ENCODE measurements at regions not wholly inside any gene's neighbourhood (a gene's known extent, or its start where the extent isn't known, plus 50 kb on each side); places are given as distances from the start of the nearest gene placed in this dataset.

DNA sequence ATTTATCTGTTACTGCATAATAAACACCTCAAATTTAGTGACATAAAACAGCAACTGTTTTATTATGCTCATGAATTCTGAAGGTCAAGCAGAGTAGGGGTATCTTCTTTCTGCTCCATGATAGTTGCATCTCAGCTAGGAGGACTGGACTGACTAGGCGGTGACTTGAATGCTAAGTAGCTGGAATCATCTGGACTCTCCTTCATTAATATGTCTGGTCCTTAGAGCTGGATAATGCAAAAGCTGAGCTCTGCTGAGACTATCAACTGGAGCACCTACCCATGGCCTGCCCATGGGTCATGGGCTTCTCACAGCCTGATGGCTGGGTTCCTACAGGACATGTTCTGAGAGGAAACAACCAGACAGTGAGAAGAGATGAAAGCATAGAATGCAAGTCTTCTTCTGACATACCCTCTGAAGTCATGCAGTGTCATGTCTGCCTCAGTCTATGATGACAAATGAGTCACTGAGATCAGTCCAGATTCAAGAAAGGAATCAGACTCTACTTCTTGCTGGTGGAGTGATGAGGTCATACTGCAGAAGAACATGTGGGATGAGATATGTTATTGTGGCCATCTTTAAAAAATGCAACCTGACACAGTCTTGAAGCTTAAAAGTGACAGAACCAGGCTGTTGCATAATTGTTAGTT, 174.2 kb upstream of the OSR1 start:
- TF ChIP-seq ZNF140 (tag by site-specific recombination; IDR thresholded peaks at IDR 0.05) (no peak), SETDB1 (IDR thresholded peaks at IDR 0.05; ENCODE audit: insufficient read length, low read length) (no peak), YY1 (tag by site-specific recombination; IDR thresholded peaks at IDR 0.05) (no peak), ZNF37A (tag by site-specific recombination; IDR thresholded peaks at IDR 0.05) (no peak), REPIN1 (tag by site-specific recombination; IDR thresholded peaks at IDR 0.05; ENCODE audit: low read depth) (no peak), ZBTB7A (tag by site-specific recombination; IDR thresholded peaks at IDR 0.05; ENCODE audit: low read depth) (no peak), ZNF202 (tag by site-specific recombination; IDR thresholded peaks at IDR 0.05; ENCODE audit: borderline replicate concordance) (no peak)
- TF ChIP-seq, protein P1, sequence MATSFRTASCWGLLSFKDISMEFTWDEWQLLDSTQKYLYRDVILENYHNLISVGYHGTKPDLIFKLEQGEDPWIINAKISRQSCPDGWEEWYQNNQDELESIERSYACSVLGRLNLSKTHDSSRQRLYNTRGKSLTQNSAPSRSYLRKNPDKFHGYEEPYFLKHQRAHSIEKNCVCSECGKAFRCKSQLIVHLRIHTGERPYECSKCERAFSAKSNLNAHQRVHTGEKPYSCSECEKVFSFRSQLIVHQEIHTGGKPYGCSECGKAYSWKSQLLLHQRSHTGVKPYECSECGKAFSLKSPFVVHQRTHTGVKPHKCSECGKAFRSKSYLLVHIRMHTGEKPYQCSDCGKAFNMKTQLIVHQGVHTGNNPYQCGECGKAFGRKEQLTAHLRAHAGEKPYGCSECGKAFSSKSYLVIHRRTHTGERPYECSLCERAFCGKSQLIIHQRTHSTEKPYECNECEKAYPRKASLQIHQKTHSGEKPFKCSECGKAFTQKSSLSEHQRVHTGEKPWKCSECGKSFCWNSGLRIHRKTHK (tag by site-specific recombination; IDR thresholded peaks at IDR 0.05), result no peak
- TF ChIP-seq, protein P2, sequence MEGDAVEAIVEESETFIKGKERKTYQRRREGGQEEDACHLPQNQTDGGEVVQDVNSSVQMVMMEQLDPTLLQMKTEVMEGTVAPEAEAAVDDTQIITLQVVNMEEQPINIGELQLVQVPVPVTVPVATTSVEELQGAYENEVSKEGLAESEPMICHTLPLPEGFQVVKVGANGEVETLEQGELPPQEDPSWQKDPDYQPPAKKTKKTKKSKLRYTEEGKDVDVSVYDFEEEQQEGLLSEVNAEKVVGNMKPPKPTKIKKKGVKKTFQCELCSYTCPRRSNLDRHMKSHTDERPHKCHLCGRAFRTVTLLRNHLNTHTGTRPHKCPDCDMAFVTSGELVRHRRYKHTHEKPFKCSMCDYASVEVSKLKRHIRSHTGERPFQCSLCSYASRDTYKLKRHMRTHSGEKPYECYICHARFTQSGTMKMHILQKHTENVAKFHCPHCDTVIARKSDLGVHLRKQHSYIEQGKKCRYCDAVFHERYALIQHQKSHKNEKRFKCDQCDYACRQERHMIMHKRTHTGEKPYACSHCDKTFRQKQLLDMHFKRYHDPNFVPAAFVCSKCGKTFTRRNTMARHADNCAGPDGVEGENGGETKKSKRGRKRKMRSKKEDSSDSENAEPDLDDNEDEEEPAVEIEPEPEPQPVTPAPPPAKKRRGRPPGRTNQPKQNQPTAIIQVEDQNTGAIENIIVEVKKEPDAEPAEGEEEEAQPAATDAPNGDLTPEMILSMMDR (tag by site-specific recombination; IDR thresholded peaks at IDR 0.05), result no peak
- TF ChIP-seq, protein P3, sequence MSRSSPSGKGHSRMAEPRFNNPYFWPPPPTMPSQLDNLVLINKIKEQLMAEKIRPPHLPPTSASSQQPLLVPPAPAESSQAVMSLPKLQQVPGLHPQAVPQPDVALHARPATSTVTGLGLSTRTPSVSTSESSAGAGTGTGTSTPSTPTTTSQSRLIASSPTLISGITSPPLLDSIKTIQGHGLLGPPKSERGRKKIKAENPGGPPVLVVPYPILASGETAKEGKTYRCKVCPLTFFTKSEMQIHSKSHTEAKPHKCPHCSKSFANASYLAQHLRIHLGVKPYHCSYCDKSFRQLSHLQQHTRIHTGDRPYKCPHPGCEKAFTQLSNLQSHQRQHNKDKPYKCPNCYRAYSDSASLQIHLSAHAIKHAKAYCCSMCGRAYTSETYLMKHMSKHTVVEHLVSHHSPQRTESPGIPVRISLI (tag by site-specific recombination; IDR thresholded peaks at IDR 0.05), result 0 out of 2 replicates have a peak, but pooled peaks have one; percentile 20
- TF ChIP-seq, protein P4, sequence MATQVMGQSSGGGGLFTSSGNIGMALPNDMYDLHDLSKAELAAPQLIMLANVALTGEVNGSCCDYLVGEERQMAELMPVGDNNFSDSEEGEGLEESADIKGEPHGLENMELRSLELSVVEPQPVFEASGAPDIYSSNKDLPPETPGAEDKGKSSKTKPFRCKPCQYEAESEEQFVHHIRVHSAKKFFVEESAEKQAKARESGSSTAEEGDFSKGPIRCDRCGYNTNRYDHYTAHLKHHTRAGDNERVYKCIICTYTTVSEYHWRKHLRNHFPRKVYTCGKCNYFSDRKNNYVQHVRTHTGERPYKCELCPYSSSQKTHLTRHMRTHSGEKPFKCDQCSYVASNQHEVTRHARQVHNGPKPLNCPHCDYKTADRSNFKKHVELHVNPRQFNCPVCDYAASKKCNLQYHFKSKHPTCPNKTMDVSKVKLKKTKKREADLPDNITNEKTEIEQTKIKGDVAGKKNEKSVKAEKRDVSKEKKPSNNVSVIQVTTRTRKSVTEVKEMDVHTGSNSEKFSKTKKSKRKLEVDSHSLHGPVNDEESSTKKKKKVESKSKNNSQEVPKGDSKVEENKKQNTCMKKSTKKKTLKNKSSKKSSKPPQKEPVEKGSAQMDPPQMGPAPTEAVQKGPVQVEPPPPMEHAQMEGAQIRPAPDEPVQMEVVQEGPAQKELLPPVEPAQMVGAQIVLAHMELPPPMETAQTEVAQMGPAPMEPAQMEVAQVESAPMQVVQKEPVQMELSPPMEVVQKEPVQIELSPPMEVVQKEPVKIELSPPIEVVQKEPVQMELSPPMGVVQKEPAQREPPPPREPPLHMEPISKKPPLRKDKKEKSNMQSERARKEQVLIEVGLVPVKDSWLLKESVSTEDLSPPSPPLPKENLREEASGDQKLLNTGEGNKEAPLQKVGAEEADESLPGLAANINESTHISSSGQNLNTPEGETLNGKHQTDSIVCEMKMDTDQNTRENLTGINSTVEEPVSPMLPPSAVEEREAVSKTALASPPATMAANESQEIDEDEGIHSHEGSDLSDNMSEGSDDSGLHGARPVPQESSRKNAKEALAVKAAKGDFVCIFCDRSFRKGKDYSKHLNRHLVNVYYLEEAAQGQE (tag by site-specific recombination; IDR thresholded peaks at IDR 0.05), result no peak
- TF ChIP-seq, protein P5, sequence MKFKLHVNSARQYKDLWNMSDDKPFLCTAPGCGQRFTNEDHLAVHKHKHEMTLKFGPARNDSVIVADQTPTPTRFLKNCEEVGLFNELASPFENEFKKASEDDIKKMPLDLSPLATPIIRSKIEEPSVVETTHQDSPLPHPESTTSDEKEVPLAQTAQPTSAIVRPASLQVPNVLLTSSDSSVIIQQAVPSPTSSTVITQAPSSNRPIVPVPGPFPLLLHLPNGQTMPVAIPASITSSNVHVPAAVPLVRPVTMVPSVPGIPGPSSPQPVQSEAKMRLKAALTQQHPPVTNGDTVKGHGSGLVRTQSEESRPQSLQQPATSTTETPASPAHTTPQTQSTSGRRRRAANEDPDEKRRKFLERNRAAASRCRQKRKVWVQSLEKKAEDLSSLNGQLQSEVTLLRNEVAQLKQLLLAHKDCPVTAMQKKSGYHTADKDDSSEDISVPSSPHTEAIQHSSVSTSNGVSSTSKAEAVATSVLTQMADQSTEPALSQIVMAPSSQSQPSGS (tag by site-specific recombination; IDR thresholded peaks at IDR 0.05; ENCODE audit: low read depth), result 0 out of 2 replicates have a peak, but pooled peaks have one; percentile 37
